GM23248 (cell line): ENCODE measurements at regions not wholly inside any gene's neighbourhood (a gene's known extent, or its start where the extent isn't known, plus 50 kb on each side); places are given as distances from the start of the nearest gene placed in this dataset.

Source experiments
- EZH2 ChIP-seq: fragments of 200-600 bp; sonication (generic); IDR thresholded peaks from 2 replicates; pipeline ENCODE4 v1.6.1; 2018; ENCODE audit warnings: antibody characterized with exemption, mild to moderate bottlenecking; ENCODE audit not compliant: insufficient read depth, poor library complexity, severe bottlenecking
- EZH2phosphoT487 ChIP-seq: fragments of 200-600 bp; sonication (generic); IDR thresholded peaks from 2 replicates; pipeline ENCODE4 v1.6.1; 2018; ENCODE audit warnings: antibody characterized with exemption, moderate library complexity, mild to moderate bottlenecking, low read depth; ENCODE audit not compliant: insufficient read depth

- no peak for TF ChIP-seq EZH2
- TF ChIP-seq EZH2phosphoT487: no peak
Observed at GRCh38 chr9:32015795-32016194, 368.6 kb upstream of the ACO1 start.
